Thyroid gland (tissue), 4 donors: ENCODE measurements at regions not wholly inside any gene's neighbourhood (a gene's known extent, or its start where the extent isn't known, plus 50 kb on each side); places are given as distances from the start of the nearest gene placed in this dataset.

Source experiments
- CTCF ChIP-seq, 6 experiments: fragments of 200-600 bp in 3 of 6; fragments of 450-650 bp in 3 of 6; sonication (generic) in 3 of 6; IDR thresholded peaks; one replicate each; pipeline ENCODE4 v1.5.1; 2016 to 2019; ENCODE audit warnings: antibody characterized with exemption in 6 of 6, mild to moderate bottlenecking in 2 of 6, inconsistent platforms in 1 of 6, moderate library complexity in 1 of 6
- POLR2A ChIP-seq, 2 donors: fragments of 450-650 bp; IDR thresholded peaks; one replicate each; pipeline ENCODE4 v1.6.1; 2017; ENCODE audit warnings: antibody characterized with exemption in 2 of 2, mild to moderate bottlenecking in 2 of 2, moderate library complexity in 1 of 2

DNA sequence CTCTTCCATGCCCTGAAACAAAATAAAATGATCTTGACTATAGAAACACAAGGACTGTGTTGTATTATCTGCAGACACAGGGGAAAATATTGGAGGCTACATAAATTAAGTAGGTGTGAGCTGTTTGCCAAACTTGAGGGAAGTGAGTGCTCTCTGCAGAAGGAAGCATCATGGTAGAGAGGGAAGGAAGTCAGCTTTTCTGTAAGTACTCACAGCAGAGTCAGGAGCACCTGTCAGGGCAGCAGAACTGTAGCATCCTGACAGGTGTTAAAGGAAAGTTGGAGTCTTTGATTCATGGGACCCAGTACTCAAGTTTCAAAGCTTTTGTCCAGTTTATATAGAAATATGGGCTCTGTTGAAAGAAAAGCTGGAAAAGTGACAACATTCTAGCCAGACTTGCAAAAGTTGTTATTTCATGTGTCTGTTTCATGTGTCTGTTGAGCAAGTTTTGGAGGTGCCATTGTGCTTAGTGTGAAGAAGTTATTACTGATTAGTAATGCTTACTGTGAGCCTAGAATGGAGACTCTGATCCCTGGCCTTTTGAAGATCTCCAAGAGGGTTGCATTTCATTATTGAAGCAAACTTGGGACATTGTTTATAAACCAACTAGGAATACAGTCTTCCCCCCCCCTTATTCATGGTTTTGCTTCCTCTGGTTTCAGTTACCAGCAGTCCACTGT is 194.7 kb downstream of the SPATA31D1 start:
- TF ChIP-seq CTCF (IDR thresholded peaks at IDR 0.05), result no peak
- no peak for TF ChIP-seq POLR2A (IDR thresholded peaks at IDR 0.05)
